ENCODE measurements at regions not wholly inside any gene's neighbourhood (a gene's known extent, or its start where the extent isn't known, plus 50 kb on each side); places are given as distances from the start of the nearest gene placed in this dataset.

- no peak for TF ChIP-seq CTCF (IDR thresholded peaks at IDR 0.05; ENCODE audit: insufficient read depth, low read length, poor library complexity, severe bottlenecking)
- no peaks in the 10 kb centered on the region; the same call in 1 of the 2 replicates for H3K27me3 ChIP-seq (replicated peaks; ENCODE audit: control insufficient read depth, insufficient read depth, low read length)
- H3K36me3 ChIP-seq (ENCODE audit: control insufficient read depth, insufficient read depth, low read length): no peaks in the 10 kb centered on the region
- DNase-seq (ENCODE audit: extremely low read depth, insufficient read length): no peak
- no peak overlapping the region for H3K4me3 ChIP-seq (replicated peaks; ENCODE audit: low read depth, low read length)
These were observed 57.0 kb downstream of the RASL11A start for GRCh38 chr13:27327633-27328032.

- no peak overlapping the region for H3K4me3 ChIP-seq (replicated peaks; ENCODE audit: low read depth, low read length)
- no peak for TF ChIP-seq CTCF (IDR thresholded peaks at IDR 0.05; ENCODE audit: insufficient read depth, low read length, poor library complexity, severe bottlenecking)
- no peaks in the 10 kb centered on the region for H3K36me3 ChIP-seq (ENCODE audit: control insufficient read depth, insufficient read depth, low read length)
- H3K27me3 ChIP-seq (replicated peaks; ENCODE audit: control insufficient read depth, insufficient read depth, low read length): no peaks in the 10 kb centered on the region; the same call in 1 of the 2 replicates
- no peak for DNase-seq (ENCODE audit: extremely low read depth, insufficient read length)
These were observed 58.6 kb downstream of the RASL11A start for GRCh38 chr13:27329210-27329609.

- Histone ChIP-seq H3K36me3 (ENCODE audit: control insufficient read depth, insufficient read depth, low read length) (no peaks in the 10 kb centered on the region), H3K27me3 (replicated peaks; ENCODE audit: control insufficient read depth, insufficient read depth, low read length) (no peaks in the 10 kb centered on the region), H3K4me3 (replicated peaks; ENCODE audit: low read depth, low read length) (no peak overlapping the region)
- no peak for TF ChIP-seq CTCF (IDR thresholded peaks at IDR 0.05; ENCODE audit: insufficient read depth, low read length, poor library complexity, severe bottlenecking)
- DNase-seq (ENCODE audit: extremely low read depth, insufficient read length): no peak
These were observed 64.3 kb downstream of the RASL11A start for GRCh38 chr13:27334774-27335435.

GRCh38 chr13:27336014-27336673 lies 65.5 kb downstream of the RASL11A start:
- TF ChIP-seq CTCF (IDR thresholded peaks at IDR 0.05; ENCODE audit: insufficient read depth, low read length, poor library complexity, severe bottlenecking): no peak
- Histone ChIP-seq H3K36me3 (ENCODE audit: control insufficient read depth, insufficient read depth, low read length) (no peaks in the 10 kb centered on the region), H3K4me3 (replicated peaks; ENCODE audit: low read depth, low read length) (no peak overlapping the region), H3K27me3 (replicated peaks; ENCODE audit: control insufficient read depth, insufficient read depth, low read length) (no peaks in the 10 kb centered on the region)
- no peak for DNase-seq (ENCODE audit: extremely low read depth, insufficient read length)

GRCh38 chr13:27338207-27338606 lies 67.6 kb downstream of the RASL11A start:
- no peaks in the 10 kb centered on the region for H3K36me3 ChIP-seq (ENCODE audit: control insufficient read depth, insufficient read depth, low read length)
- H3K4me3 ChIP-seq (replicated peaks; ENCODE audit: low read depth, low read length): no peak overlapping the region
- no peak for TF ChIP-seq CTCF (IDR thresholded peaks at IDR 0.05; ENCODE audit: insufficient read depth, low read length, poor library complexity, severe bottlenecking)
- no peak for DNase-seq (ENCODE audit: extremely low read depth, insufficient read length)
- H3K27me3 ChIP-seq (replicated peaks; ENCODE audit: control insufficient read depth, insufficient read depth, low read length): no peaks in the 10 kb centered on the region; the same call in 1 of the 2 replicates

Measured in GM06990 (cell line).